NCI-H524 treated with DMSO at 0.1 percent for 48 hours (cell line): ENCODE measurements at regions not wholly inside any gene's neighbourhood (a gene's known extent, or its start where the extent isn't known, plus 50 kb on each side); places are given as distances from the start of the nearest gene placed in this dataset.
"Not testable (repeated sequence)": the region's sequence is repeated elsewhere in the genome, so short reads cannot be mapped to it uniquely, and the experiment has no call there.

Source experiments
- DNase-seq: peaks from one replicate; lab custom pipeline; 2025; lab: John Stamatoyannopoulos, UW

DNA sequence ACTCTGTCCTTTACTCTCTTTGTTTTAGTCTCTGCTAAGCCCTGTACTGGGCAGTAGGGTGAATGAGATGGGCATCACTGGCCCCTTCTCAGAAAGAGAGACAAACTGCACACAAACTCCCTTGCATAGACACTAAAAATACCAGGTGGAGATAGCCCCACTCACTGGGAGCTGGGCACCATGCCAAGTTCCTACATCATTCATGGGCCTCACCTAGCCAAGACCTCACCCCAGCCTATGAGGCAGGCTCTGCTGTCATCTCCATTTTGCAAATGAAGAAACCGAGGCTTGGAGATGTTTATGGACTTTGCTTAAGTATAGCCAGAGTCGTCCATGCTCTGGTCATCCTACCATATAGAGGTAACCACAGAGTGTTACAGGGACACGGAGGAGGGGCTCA lies 499.8 kb upstream of the CDH11 start:
- DNase-seq: no peak

- no peak for DNase-seq
Observed at GRCh38 chr16:65619606-65620005, 497.7 kb upstream of the CDH11 start.

DNA sequence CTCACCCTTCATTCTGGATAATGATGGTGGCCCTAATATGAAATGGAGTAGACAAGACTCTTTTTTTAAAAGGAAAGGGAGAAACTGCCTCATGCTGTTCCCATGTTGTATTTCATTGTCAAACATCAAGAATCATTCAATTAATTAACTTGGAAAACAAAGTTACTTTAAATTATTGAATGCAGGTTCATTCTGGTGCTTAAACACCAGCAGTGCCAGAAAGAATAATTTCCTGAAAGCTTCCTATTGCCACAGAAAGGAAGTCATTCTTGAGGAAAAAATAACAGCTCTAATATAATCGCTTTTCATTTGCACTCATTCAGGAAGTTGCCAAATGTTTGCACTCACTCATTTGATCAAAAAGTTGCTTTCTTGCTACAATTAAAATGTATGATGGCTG lies 497.1 kb upstream of the CDH11 start:
- DNase-seq: no peak

- DNase-seq: peak; percentile 57
Observed at GRCh38 chr16:65618333-65618732, 496.5 kb upstream of the CDH11 start.

DNA sequence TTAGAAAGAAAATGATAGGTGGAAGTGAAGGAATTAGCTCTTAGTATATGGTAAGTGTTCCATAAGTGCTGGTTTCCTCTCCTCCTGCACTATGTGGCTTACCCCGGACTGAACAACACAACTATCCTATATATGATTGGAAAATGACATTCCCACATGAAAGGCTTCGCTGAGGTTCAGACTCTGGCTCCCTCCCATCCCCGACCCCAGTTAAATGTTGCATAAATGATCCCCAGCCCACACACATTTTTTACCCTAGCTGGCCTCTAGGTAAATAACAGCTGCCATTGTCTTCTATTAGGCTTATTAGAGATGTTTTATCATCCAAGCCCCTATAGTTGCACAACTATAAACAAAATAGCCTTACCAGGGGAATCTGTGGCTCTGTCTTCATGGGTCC lies 495.6 kb upstream of the CDH11 start:
- DNase-seq: no peak

DNA sequence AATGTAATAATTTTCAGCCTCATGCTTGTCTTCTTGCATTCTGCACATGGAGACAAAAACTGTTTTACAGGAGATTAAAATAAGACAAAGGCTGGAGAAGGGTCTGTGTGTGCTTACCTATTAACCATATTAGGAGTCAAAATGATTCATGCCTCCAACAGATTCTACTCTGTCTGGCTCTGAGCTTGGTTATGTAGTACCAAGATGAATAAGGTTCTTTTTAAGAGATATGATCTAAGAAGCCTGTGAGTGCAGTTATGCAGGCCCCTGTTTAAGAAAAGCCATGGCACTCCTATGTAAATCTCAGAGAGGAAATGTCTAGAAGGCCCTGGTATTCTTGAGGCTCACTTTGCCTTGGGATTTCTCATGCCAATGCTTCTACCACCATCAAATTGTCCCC lies 486.6 kb upstream of the CDH11 start:
- no peak for DNase-seq

GRCh38 chr16:65604771-65605170 lies 482.9 kb upstream of the CDH11 start:
- no peak for DNase-seq

- DNase-seq: no peak
Observed at GRCh38 chr16:65601781-65602180, 479.9 kb upstream of the CDH11 start.

DNA sequence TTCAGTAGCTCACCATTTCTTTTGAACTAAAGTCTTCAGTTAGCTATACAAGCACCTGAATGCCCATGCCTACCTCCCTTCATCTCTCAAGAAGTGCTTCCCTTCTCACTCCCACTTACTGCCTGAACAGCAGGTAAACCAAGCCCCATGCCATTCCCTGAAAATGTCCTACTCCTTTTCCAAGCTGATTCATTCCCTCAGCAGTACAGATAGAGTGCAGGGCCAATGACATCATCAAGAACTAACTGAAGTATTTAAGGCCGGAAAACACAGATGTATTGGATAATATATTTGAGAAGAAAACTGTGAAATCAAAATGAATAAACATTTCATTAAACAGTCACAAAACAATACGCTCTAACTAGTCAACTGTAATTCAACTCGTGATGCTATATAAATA lies 478.8 kb upstream of the CDH11 start:
- no peak for DNase-seq

GRCh38 chr16:65600046-65600445 lies 478.2 kb upstream of the CDH11 start:
- DNase-seq: no peak

- DNase-seq: no peak
Observed at GRCh38 chr16:65598621-65599020, 476.8 kb upstream of the CDH11 start.

- DNase-seq: no peak
Observed at GRCh38 chr16:65583498-65583897, 461.6 kb upstream of the CDH11 start.

GRCh38 chr16:65579050-65579449 lies 457.2 kb upstream of the CDH11 start:
- no peak for DNase-seq

- DNase-seq: no peak
Observed at GRCh38 chr16:65576631-65577030, 454.8 kb upstream of the CDH11 start.

DNA sequence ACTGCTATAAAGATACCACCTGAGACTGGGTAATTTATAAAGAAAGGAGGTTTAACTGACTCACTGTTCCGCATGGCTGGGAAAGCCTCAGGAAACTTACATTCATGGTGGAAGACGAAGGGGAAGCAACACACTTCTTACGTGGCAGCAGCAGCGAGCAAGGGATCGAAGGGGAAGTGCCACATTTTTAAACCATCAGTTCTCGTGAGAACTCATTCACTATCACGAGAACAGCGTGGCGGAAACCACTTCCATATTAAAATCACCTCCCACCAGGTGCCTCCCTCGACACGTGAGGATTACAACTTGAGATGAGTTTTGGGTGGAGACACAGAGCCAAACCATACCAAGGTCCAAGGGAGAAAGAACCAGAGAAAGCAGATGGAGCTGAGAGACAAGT lies 454.3 kb upstream of the CDH11 start:
- DNase-seq: no peak

GRCh38 chr16:65574326-65574966 lies 452.6 kb upstream of the CDH11 start:
- no peak for DNase-seq

DNA sequence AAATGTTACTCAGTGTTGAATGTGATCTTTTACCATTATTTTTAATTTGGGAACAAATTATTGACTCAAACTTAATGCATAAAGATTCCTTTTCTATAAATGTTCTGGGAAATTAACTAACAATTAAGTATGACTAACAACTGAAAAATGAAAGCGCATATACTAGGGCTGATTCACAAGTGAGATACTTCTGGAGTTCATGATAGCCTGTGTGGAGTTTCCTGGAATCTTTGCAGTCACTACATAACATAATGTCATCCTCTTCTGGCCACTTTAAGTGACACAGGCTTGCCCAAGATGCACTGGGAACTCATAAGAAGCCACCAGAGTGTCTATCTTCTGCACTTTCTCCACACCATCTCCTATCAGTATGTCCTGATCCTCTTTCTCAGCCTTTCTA lies 450.3 kb upstream of the CDH11 start:
- no peak for DNase-seq

GRCh38 chr16:65570261-65570660 lies 448.4 kb upstream of the CDH11 start:
- DNase-seq: no peak

DNA sequence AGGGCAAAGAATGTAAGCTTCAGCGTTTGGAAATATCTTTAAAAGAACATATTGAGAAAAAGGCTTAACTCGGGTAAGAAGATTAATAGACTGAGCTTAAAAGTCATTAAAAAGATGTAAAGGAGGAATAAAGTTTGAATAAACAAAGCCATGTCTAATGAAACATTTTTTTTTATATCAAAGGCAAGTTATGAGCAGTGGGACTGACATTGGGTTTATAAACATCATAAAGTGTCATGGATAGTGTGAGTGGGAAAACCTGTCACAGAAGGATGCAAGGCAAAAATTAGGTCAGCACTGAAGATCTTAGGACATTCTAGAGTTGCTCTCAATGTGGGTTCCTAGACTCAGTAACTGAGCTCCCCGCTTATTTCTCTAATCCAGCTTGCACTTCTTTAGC lies 438.0 kb upstream of the CDH11 start:
- no peak for DNase-seq

DNA sequence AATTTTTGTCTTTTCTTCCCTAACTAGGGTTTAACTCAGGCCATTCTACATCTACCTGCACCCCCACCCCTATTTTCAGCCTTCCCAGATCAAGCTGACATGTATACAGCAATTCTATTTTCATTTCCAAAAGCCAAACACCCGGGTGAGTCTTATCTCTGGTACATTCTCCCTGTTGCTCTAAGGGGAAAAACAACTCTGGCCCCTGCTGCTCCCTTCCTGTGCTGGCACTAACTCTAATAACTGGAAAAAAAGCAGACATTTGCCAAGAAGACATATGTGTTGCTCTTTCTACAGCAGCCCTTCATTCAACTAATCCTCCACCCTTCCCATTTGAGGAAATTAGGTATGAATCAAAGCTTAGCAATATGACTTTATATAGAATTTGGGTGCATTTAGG lies 427.8 kb upstream of the CDH11 start:
- not testable (repeated sequence) for DNase-seq

DNA sequence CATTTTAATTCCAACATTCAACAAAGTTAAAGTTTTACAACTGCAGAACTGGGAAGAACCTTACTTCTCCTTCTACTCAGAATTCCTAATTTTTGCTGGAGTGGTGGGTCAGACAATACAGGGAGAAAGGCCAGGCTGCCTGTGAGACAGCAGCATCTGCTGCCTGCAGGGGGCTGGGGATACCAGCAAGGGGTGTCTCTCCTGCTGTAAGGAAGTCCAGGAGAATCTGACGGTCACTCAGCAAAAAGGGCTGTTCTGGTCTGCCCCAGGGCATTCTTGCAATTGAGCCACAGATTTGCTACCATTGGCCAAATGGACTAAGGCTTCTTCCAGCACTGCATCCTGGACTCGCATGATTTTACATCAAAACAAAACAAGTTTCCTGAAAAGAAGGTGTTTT lies 426.6 kb upstream of the CDH11 start:
- no peak for DNase-seq

DNA sequence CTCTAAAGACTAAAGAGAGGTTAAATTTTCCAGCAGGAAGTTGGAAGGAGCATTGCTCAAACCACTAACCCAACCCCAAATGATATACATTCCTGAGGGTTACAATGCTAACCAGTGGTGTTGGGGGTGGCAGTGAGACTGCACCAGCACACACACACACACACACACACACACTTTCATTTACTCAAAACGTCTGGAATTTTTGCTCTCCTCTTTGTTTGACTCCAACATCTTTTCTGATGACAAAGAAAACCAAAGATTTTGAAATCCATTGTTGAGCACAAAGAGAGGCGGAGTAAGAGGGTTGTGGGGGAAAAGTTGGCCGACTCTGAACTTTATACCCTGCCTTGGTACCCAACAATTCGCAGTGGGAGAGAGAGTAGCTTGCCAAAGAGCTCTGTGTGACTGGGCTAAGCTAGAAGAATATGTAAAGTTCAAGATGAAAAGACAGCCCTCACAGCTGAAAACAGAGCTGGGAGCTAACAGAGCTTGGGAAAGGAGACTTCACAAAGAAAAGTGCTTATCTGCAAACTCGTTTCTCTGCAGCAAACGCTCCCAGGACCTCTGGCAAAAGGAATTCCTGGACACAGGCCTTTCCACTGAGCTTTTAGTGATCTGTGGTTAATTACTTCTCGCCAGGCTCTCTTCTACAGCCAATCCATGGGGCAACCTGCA lies 426.0 kb upstream of the CDH11 start:
- DNase-seq: no peak

DNA sequence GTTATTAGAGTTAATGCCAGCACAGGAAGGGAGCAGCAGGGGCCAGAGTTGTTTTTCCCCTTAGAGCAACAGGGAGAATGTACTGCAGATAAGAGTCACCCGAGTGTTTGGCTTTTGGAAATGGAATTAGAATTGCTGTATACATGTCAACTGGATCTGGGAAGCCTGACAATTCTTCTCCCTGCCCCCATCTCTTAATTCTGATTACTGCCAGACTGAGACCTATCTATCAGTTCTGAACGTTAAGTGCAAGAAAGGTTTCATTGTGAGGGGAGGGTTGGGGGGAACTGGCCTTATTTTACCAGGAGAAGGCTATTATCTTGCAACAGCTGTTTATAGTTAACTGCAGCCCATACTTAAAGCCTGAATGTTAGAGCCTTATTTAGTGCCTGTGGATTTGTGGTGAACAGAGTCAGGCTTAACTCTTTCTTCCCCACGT lies 424.5 kb upstream of the CDH11 start:
- DNase-seq: no peak

GRCh38 chr16:65545413-65545956 lies 423.6 kb upstream of the CDH11 start:
- no peak for DNase-seq
